GM20431 (cell line): ENCODE measurements at regions not wholly inside any gene's neighbourhood (a gene's known extent, or its start where the extent isn't known, plus 50 kb on each side); places are given as distances from the start of the nearest gene placed in this dataset.

Source experiments
- in situ Hi-C: fragments of 300-500 bp; cut with MseI, MboI; formaldehyde crosslinking; loops from one replicate; pipeline ENCODE4 v1.15.0; 2020; ENCODE audit warnings: low sequenced_read_pairs; ENCODE audit not compliant: unreplicated experiment

DNA sequence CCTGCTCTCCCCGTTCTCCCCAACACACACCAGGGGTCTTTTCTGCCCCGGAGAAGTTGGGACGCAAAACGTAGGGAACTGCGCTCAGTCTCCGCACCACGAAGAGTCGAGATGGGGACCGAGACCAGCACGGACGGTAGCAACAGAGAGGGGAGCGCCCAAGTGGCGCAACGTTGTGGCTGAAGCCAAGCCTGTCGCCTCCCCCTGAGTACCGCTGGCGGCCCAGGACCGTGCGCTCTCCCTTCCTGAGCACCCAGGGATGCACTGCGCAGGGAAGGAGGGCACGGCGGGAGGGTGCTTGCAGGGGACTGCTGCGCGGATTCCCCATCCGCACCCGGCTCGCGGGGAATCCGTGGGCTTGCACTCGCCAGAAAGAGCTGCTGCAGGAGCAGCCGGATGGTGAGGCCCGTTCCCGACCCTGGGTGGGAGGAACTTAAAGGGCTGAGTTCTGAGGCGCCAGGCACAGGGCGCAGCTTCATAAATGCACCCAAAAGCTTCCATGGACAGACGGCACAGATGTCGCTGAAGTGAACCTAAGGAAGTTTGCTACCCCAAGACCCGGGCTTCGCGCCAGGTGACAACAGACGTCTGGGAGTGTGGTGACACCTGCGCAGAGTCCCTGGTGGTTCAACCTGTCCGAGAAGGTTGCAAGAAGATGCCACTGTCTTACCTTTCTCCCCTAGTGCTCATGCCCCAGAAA lies 178.7 kb downstream of the TBXT start:
- in situ Hi-C loops: no loop called here

DNA sequence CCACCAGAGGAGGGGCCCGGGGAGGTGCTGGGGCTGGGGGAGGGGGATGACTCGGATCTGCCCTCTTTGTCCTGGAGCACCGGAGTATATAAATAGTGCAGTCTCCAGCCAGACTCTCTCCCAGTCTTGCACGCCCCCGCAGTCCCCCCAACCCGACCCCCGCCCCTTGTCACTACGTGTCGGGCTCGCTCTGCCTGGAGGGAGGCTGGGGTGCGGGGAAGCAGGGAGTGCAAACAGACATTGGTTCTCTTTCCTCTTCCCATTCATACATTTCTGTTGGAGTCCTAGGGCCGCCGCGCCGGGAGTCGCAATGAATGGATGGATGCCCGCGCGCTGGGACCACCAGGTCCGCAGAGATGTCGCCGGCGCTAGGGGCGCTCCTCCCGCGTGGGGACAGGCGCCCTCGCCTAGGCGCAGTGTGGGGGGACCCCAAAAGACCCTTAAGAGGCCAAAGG lies 179.3 kb downstream of the TBXT start:
- in situ Hi-C loops: no loop called here

DNA sequence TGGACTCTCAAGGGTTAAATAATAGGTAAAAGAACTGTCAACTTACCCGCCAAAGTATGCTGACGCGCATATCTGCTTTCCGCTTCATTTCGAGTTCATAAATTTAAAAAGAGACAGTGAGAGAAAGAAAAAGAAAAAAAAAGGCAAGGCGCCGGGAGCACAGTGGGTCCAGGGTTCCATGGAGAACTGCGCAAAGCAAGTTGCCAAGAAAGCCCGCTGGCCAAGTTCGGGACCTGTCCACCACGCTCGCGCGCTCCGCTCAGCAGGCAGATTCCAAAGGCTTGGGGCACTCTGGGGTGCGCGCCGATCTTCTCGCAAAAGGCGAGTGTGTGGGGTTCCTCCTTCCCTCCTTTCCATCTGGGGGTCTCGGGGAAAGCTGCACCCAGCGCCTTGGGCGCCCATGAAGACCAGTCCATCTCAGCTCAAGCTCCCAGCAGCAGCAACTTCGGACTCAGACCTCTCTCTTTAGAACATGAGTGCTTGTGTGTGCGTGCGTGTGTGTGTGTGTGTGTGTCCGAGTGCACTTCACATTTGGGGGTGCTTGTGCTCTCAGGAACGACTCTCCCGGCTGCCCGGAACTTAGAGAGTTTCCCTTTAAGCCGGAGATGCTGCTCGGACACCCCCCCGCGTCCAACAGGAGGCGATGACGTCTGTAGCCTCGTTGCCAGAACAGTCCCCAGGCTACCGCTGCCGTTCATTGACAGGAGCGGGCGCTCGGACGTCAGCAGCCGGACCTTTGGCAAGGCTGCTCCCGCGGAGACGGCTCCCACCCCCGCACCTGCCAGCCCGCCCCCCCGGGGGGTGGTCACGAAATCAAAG lies 180.0 kb downstream of the TBXT start:
- in situ Hi-C loops: no loop called here

DNA sequence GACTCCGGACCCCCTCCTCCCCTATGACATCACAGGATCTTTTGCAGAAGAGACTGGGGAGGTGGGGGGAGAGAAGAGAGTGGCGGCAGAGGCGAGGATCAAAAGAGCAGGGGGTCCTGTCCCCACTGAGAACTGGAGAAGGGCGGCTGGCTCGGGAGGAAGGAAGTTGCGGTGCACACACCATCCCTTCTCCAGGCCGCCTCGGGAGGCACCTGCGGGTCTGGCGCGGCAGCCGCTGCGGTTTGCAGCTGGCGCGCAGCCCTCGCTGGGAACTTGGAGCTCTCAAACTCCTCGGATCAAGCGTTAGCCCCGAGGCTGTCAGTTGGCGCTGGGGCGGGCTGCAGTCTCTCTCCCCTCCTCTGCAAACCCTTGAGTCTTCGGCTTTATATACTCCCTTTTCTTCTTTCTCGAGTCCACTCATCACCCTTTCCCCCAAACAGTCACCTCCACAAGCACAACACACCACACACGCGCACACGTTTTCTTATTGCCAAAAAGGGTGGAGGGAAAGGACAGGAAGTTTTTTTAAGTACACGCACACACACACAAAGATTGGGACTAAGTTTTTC lies 180.7 kb downstream of the TBXT start:
- in situ Hi-C loops: no loop called here

DNA sequence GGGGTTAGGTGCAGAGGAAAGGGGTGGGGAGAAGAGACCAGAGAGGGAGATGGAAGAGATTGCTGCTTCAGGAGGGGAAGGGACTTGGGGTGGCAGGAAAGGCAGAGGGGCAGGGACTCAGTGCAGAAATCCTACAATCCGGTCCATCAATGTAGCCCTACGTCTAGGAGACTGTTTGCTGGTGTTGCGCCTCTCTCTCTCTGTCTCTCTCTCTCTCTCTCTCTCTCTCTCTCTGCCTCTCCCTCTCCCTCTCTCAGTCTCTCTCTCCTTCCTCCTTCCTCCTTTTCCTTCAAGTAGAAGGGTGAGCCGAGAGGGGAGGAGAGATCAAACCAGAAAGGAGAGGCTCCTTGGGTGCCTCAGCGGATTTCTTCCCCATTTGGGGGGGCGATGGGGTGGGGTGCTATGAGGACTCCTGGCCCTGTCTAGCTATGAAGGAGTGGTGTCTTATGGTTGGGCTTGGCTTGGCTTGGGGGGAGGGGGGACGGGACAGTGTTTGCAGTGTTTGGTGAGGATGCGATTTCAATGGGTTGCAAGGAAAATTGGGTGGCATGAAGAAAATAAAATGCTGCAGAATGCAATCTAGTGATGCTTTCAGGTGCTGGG lies 181.2 kb downstream of the TBXT start:
- in situ Hi-C loops: no loop called here

DNA sequence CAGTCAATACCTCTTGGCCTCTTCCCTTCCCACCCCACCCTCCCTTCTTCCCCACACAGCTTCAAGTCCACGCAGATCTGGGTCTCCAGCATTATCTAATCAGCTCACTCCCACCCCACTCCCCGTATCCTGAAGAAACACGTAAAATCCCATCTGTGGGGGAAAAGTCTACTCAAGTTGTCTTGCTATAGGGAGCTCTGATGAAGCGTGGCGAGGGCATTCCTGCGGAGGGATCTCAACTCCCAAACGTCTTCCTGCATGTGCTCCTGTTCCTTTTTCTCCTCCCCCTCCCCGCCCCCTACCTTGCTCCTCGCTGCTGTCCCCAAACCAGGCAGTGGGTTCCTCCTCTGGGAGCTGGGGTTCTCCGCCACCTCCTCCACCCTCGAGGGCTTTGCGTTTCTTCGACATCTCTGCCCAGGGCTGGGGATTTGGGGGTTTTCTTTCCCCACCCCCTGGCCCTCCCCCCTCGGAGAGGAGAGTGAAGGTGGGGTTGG lies 181.8 kb downstream of the TBXT start:
- in situ Hi-C loops: no loop called here

DNA sequence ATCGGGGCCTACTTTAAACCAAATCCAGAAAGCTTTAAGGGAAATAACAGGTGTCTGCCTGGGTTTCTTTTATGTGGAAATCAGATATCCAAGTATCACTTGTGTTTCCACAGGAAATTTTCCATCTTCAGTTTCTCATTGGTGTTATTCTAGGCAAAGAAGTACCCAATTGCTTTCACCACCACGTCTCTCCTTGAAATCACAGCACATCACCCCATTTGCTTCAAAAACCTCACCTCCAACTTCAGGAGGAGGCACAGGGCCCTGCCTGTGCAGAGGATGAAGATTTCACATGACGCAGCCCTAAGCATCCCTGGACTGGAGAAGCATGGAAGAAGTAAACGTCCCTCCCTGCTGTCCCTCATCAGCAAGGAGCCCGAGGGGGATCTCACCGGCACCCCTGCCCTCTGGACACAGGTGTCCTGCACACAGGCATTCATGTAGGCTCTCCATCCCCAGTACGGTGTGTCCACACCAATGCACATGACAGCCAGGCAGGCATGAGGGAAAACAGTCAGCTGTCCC lies 182.3 kb downstream of the TBXT start:
- in situ Hi-C loops: no loop called here

DNA sequence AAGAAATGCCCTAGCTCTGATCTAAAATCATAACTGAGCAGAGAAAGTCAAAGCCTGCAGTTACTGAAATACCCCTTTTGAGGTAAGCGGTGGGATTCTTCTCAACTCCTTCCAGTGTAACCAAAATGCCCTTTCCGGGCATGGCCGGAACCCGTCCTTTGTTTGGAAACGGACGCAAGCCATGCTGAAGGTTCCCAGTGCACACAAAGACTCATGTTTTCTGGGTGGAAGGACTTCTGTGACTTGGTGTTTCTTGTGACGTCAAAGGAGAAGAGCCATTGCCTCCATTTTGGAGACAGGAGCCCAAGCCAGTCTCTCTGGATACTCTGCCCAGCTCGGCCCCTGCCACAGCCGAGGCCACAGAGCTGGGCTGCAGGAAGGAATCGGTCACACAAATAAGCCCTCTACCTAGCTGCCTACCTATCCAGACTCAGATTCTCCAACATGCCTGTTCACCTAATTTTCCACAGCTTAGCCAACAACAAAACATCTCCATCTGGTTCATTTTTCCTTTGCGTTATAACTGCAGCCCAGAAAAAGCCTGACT lies 182.8 kb downstream of the TBXT start:
- in situ Hi-C loops: no loop called here

DNA sequence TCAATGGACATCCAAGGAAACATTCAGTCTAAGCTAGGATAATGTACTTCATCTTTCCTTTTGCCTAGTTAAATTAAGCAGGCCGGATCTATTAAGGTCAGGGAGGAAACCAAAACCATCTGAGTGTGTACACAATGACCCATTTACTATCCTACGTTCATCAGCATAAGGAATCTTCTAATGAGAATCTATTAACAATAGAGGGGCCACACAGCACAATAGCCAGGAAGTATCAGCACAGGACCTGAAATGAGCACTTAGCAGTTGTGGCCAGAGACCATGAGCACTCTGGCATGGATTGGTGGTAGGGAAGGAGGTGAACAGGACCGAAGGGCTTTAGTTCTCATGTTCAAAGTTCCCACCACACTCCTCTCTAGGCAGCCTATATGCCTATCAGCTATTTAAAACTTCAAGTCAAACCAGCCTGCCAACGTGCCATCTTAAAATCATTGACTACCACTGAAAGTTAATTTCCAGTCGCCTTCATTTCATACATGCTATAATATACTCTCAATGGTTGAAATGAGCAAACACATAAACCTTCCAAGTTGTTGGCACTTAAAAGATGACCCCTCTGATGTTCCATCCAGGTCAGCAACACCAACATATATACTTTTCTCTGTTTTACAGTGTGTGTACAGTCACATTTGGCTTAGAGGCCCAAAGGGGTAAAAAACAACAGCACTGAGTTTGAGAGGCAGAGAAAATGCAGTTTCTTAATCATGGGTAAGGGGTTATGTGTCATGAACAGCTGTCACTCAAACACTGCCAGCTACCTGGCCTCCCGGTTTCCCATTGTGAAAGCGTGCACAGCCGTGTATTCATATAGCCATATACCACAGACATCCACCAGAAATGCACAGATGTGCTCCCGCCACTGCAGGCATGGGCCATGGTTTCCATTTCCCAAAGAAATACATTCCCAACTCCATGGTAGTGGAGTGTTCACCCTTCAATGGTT lies 184.3 kb downstream of the TBXT start:
- in situ Hi-C loops: no loop called here

DNA sequence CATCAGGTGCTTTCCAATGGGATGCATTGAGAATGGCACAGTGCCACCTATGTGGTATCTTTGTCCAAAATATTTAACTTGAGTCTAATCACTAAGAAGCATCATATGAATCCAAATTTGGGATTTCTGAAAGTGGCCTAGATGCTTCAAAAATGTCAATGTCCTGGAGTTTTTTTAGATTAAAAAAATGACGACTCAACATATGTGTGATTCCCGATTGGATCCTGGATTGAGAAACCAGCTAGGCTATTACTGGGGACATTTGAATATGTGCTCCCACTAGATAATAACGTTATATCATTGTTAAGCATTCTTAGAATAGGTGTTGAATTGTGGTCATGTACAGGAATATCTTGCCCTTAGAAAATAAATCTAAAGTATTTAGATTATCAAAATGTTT lies 189.2 kb downstream of the TBXT start:
- in situ Hi-C loops: no loop called here

DNA sequence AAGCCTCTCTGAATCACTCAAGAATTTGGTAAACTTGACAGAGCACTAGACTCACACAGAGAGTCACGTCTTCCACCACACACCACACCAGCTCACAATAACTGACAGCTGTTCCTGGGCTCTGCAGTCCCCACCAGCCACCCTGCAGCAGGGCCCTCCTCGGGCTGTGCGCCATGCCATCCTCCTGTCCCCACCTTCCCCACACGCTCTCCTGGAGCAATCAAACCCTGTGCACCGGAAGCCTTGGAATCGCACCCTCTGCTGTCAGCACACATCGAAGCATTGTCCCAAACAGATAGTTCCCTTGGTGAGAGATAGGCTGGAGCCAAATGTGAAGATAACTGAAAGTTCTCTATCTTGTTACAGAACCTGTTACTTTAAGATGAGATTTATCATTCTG lies 191.0 kb downstream of the TBXT start:
- in situ Hi-C loops: no loop called here

DNA sequence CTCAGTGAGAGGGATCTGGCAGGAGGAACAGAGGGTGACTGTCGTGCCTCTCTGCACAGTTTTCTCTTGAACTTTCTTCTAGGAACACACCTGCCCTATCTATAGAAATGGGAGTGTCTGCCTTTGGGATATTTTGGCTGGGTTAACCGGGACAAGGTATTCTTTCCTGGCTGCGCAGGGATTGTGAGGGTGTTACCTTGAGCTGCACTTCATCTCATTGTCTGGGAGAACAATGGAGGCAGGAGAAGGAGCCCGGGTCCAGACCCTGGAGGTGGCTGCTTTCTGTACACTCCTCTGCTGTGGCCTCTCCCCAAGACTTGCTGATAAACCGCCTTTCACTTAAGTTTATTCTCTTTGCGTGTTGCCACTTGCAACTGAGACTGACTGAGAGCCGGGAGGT lies 192.8 kb downstream of the TBXT start:
- in situ Hi-C loops: no loop called here

DNA sequence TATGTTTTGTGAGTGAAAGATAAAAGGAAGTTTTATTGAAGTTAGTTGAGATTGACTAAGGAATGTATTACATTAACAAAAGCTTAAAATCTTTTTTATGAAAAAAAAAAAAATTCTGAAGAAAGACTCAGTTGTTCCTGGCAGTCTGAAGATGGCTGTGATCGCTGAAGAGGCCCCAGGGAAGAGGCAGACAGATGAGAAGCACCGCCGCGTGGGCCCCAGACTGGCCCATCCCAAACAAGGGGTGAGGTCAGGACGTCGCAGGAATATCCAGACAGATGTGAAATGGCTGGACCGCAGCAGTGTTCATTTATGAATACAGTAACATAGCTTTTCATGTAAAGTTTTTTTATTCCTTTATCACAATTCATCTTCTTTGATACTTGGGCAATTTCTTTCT lies 194.2 kb downstream of the TBXT start:
- in situ Hi-C loops: no loop called here

DNA sequence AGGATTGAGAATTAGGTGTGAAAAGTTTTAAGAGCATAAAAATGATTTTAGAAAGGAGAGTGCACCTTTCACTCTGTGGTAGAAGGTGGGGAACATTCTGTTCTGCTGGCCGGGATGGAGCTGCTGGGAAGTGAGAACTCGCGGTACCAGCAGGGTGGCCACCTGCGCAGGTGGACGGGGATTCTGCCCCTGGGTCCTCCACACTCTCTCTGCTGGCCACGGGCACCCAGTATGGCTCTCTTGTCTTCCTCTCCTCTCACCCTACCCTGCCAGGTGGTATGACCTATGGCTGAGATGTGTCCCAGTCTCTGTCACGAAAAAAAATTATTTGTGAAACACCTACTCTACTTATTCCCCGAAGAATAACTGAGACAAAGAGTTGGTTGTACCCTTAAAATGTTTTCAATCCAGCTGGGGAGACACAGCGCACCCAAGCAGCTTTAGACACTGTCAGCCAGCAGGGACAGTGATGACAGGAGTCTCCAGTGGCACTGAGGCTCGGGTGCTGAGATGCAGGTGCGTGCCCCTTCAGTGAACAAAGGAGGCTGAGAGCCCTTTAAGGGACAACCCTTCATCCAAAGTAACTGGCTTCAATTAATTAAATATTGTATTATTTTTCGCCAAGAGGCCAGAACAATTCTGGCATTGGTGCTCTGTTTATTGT lies 195.4 kb downstream of the TBXT start:
- in situ Hi-C loops: no loop called here

DNA sequence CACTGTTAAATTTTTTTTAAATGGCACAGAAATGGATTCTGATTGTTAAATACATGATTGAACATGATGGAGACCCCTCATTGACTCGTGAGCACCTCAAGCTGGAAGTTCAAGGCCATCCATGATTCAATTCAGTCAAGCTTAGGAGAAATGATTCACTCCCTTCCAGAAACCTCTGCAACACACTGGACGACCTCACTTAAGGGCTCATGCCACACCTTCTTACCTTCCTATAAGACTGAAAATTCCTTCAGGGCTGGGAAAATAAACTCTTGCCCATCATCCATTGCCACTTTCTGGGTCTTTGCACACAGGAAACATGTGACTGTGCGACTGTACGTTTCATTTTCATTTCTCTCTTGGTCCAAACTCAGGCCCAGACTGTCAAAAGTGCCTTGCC lies 196.4 kb downstream of the TBXT start:
- in situ Hi-C loops: no loop called here

DNA sequence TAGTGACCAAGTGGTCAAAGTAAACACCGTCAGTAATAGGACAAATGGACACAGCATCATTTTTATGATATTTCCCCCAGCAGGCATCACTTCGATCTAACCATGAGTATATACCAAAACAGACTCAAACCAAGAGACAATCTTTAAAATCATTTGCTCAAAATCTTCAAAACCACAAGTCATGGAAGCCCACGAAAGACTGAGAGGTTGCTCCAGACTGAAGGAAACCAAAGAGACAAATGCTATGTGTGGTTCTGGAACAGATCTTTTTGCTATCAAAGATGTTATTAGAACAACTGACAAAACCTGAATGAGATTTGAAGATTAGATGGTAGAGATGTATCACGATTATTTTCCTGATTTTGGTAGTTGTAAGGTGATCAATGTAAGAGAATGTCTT lies 197.7 kb downstream of the TBXT start:
- in situ Hi-C loops: no loop called here

DNA sequence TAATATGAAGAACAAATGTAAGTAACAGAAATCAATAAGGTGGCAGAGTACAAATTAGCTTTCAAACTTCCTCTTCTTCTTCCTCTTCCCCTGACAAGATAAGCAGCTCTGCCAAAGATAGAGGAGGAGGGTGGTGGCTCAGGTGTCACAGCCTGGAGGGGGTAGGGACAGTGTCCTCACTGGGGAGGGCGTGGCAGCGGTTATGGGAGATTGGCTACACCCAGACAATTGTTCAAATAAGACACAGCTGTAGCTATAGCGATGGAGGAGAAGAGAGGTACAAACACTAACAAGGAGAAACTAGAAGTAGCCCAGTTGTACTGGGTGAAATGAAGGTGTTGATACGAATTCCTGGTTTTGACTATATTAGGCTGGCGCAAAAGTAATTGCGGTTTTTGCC lies 198.5 kb downstream of the TBXT start:
- in situ Hi-C loops: no loop called here

DNA sequence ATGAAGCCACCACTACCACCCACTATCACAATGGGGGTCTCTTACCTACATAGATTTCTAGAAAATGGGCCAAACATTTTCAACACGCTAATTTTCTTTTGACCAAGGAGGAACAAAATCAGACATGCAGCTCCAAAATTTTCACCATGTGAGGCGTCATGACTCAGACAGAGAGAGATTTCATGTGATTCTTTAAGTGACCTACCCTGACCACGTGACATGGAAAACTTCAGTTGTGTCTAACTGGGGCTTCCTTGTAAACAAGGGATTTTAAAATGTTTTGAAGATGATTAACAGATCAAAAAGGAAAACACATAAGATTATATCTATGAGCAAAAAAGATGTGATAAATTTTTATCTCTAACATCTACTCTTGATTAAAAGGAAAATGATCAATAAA lies 199.2 kb downstream of the TBXT start:
- in situ Hi-C loops: no loop called here
